Naive B cell (primary cell): ENCODE measurements at regions not wholly inside any gene's neighbourhood (a gene's known extent, or its start where the extent isn't known, plus 50 kb on each side); places are given as distances from the start of the nearest gene placed in this dataset.
A peak's percentile ranks its signal among the peaks of the same experiment; 100 is the strongest.

ENCODE experiments used
- ATAC-seq, 2 donors: fragments of 150-1000 bp; cut with Tn5 transposase; 2 replicates each; pipeline ENCODE4 v1.10.0; 2021; ENCODE audit warnings: low read depth in 2 of 2, mild to moderate bottlenecking in 2 of 2, moderate library complexity in 2 of 2
- DNase-seq: peaks from one replicate; pipeline ENCODE4 v3.0.0; 2022
- H3K27ac Mint-ChIP-seq, 6 donors: one replicate each; pipeline ENCODE4 v1.8.0; 2020 to 2022; ENCODE audit warnings: mild to moderate bottlenecking in 6 of 6, mixed read lengths in 6 of 6, moderate library complexity in 5 of 6, inconsistent platforms in 2 of 6
- H3K27me3 Mint-ChIP-seq, 3 donors: one replicate each; pipeline ENCODE4 v1.8.0; 2021 to 2022; ENCODE audit warnings: mixed read lengths in 3 of 3, mild to moderate bottlenecking in 1 of 3
- H3K36me3 Mint-ChIP-seq, 2 donors: one replicate each; pipeline ENCODE4 v1.8.0; 2020 to 2022; ENCODE audit warnings: mixed read lengths in 2 of 2, inconsistent platforms in 1 of 2, mild to moderate bottlenecking in 1 of 2
- H3K4me1 Mint-ChIP-seq, 3 donors: one replicate each; pipeline ENCODE4 v1.8.0; 2020 to 2022; ENCODE audit warnings: mixed read lengths in 3 of 3, inconsistent platforms in 1 of 3, mild to moderate bottlenecking in 1 of 3, moderate library complexity in 1 of 3
- H3K4me3 Mint-ChIP-seq, 8 donors: one replicate each; pipeline ENCODE4 v1.8.0; 2020 to 2022; ENCODE audit warnings: mild to moderate bottlenecking in 8 of 8, mixed read lengths in 8 of 8, moderate library complexity in 8 of 8, inconsistent platforms in 2 of 8
- H3K9me3 Mint-ChIP-seq, 7 donors: one replicate each; pipeline ENCODE4 v1.8.0; 2020 to 2022; ENCODE audit warnings: mixed read lengths in 7 of 7, mild to moderate bottlenecking in 5 of 7, inconsistent platforms in 2 of 7, moderate library complexity in 1 of 7

DNA sequence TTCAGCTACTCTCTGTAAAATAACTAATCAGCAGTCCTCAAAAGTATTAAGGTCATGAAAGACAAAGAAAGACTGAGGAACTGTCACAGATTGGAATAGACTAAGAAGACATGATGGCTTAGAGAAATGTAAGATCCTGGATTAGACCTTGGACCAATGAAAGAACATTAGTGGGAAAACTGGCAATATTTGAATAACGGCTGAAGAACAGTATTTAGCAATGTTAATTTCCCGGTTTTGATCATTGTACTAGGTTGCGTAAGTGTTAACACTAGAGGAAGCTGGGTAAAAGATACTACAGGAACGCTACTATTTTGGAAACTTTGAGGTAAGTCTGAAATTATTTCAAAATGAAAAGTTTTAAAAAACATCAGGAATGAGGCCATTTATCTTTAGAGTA lies 98.8 kb upstream of the RESF1 start:
- H3K9me3 Mint-ChIP-seq, result peaks cover 0 to 10% (median 3%) of the 10 kb centered on the region in 7 donors
- no peaks in the 10 kb centered on the region for H3K27me3 Mint-ChIP-seq
- H3K27ac Mint-ChIP-seq, result peak overlapping the region; percentile 26 to 95 (median 66)
- peaks cover 0 to 9% of the 10 kb centered on the region in 2 donors for H3K36me3 Mint-ChIP-seq
- no peak for DNase-seq
- H3K4me1 Mint-ChIP-seq, result peaks cover 14 to 43% (median 15%) of the 10 kb centered on the region in 3 donors
- peak overlapping the region in 3 of 8 donors; percentile 28 to 82 (median 76) for H3K4me3 Mint-ChIP-seq
- no peak for ATAC-seq

DNA sequence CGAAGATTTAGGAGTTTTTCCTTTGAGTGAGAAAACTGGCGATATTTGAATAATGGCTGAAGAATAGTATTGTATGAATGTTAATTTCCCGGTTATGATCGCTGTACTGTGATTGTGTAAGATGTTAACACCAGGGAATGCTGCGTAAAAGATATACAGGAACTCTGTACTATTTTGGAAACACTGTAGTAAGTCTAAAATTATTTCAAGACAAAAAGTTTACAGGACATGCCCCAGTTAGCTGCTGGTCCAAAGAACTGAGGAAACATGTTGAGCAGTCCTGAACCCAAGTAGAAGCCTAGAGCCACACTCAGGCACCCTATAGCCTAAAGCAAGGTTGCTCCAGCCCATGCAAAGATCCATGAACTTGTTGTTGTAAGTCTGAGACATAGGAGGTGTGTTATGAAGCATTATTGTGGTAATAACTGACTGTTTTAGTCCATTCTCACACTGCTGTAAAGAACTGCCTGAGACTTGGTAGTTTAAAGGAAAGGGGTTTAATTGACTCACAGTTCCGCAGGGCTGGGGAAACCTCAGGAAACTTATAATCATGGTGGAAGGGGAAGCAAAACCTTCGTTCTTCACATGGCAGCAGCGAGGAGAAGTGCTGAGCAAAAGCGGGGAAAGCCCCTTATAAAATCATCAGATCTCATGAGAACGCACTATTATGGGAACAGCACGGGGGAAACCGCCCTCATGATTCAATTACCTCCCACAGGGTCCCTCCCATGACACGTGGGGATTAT lies 99.8 kb upstream of the RESF1 start:
- Mint-ChIP-seq H3K27ac (peak overlapping the region; percentile 40 to 95 (median 78)), H3K9me3 (peaks cover 0 to 10% (median 3%) of the 10 kb centered on the region in 7 donors), H3K4me3 (peak overlapping the region in 7 of 8 donors; percentile 9 to 82 (median 38)), H3K36me3 (peaks cover 0 to 13% of the 10 kb centered on the region in 2 donors), H3K4me1 (peaks cover 14 to 50% (median 15%) of the 10 kb centered on the region in 3 donors), H3K27me3 (no peaks in the 10 kb centered on the region)
- ATAC-seq, result peak; percentile 97
- DNase-seq, result peak; percentile 79

- Mint-ChIP-seq H3K4me1 (peaks cover 20 to 40% (median 26%) of the 10 kb centered on the region in 3 donors), H3K4me3 (no peak overlapping the region), H3K9me3 (peaks cover 0 to 28% (median 21%) of the 10 kb centered on the region in 7 donors), H3K27me3 (no peaks in the 10 kb centered on the region), H3K36me3 (peaks cover 26 to 34% of the 10 kb centered on the region in 2 donors), H3K27ac (no peak overlapping the region)
- DNase-seq (no peak), ATAC-seq (no peak)
These were observed 103.8 kb upstream of the RESF1 start for GRCh38 chr12:31855427-31855826.

GRCh38 chr12:31853977-31854376 lies 105.2 kb upstream of the RESF1 start:
- H3K4me1 Mint-ChIP-seq, result peaks cover 10 to 26% (median 12%) of the 10 kb centered on the region in 3 donors

GRCh38 chr12:31853520-31853919 lies 105.7 kb upstream of the RESF1 start:
- no peak for DNase-seq
- no peak for ATAC-seq
- Mint-ChIP-seq H3K4me3 (no peak overlapping the region), H3K4me1 (peaks cover 10 to 24% (median 12%) of the 10 kb centered on the region in 3 donors), H3K27ac (peak overlapping the region in 2 of 6 donors; percentile 4 to 78), H3K36me3 (peaks cover 26 to 34% of the 10 kb centered on the region in 2 donors), H3K27me3 (no peaks in the 10 kb centered on the region), H3K9me3 (peaks cover 0 to 30% (median 25%) of the 10 kb centered on the region in 7 donors)

More at GRCh38 chr12:31853977-31854376, 105.2 kb upstream of the RESF1 start:
- ATAC-seq (no peak), DNase-seq (no peak)
- Mint-ChIP-seq H3K4me3 (no peak overlapping the region), H3K9me3 (peaks cover 0 to 29% (median 21%) of the 10 kb centered on the region in 7 donors), H3K27ac (peak overlapping the region in 2 of 6 donors; percentile 4 to 78), H3K27me3 (no peaks in the 10 kb centered on the region), H3K36me3 (peaks cover 26 to 34% of the 10 kb centered on the region in 2 donors)

GRCh38 chr12:31850268-31850667 lies 108.9 kb upstream of the RESF1 start:
- no peak overlapping the region for H3K27ac Mint-ChIP-seq
- ATAC-seq (no peak), DNase-seq (no peak)
- no peaks in the 10 kb centered on the region for H3K27me3 Mint-ChIP-seq
- peaks cover 10 to 14% (median 12%) of the 10 kb centered on the region in 3 donors for H3K4me1 Mint-ChIP-seq
- peaks cover 33 to 37% of the 10 kb centered on the region in 2 donors for H3K36me3 Mint-ChIP-seq
- no peak overlapping the region for H3K4me3 Mint-ChIP-seq
- peaks cover 0 to 40% (median 31%) of the 10 kb centered on the region in 7 donors for H3K9me3 Mint-ChIP-seq

GRCh38 chr12:31849090-31849687 lies 110.0 kb upstream of the RESF1 start:
- H3K27ac Mint-ChIP-seq, result peak overlapping the region in 1 of 6 donors; percentile 49
- H3K36me3 Mint-ChIP-seq, result peaks cover 32 to 35% of the 10 kb centered on the region in 2 donors
- no peak overlapping the region for H3K4me3 Mint-ChIP-seq
- peaks cover 0 to 40% (median 31%) of the 10 kb centered on the region in 7 donors for H3K9me3 Mint-ChIP-seq
- ATAC-seq (no peak), DNase-seq (no peak)
- no peaks in the 10 kb centered on the region for H3K27me3 Mint-ChIP-seq
- peaks cover 9 to 16% (median 12%) of the 10 kb centered on the region in 3 donors for H3K4me1 Mint-ChIP-seq

DNA sequence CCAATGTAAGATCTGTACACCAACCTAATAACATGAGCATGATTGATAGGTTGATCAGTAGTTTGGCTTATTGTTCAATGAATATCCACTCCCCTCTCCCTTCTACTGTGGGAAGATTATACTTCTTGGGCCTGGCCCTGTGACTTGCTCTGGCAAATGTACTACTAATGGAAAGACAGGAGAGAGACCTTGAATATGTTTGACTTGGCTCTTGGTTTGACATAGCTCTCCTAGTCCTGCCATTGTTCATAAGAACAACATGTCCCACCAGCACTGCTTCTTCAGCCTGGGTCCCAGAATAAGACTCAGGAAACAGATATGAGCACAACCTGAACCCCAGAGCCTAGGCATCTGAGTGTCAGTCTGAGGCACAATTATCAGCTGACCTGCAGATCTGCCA lies 112.8 kb upstream of the RESF1 start:
- no peak overlapping the region for H3K4me3 Mint-ChIP-seq
- ATAC-seq (no peak), DNase-seq (no peak)
- no peaks in the 10 kb centered on the region for H3K27me3 Mint-ChIP-seq
- peak overlapping the region in 2 of 6 donors; percentile 14 to 62 for H3K27ac Mint-ChIP-seq
- H3K36me3 Mint-ChIP-seq, result peaks cover 17 to 20% of the 10 kb centered on the region in 2 donors
- H3K4me1 Mint-ChIP-seq, result peaks cover 7 to 22% (median 12%) of the 10 kb centered on the region in 3 donors
- H3K9me3 Mint-ChIP-seq, result peaks cover 0 to 32% (median 25%) of the 10 kb centered on the region in 7 donors

GRCh38 chr12:31845613-31846322 lies 113.4 kb upstream of the RESF1 start:
- DNase-seq, result no peak
- no peak for ATAC-seq
- peaks cover 10 to 22% (median 12%) of the 10 kb centered on the region in 3 donors for H3K4me1 Mint-ChIP-seq
- peaks cover 15% of the 10 kb centered on the region in 2 donors for H3K36me3 Mint-ChIP-seq
- H3K27ac Mint-ChIP-seq, result peak overlapping the region in 2 of 6 donors; percentile 14 to 77
- peaks cover 0 to 26% (median 19%) of the 10 kb centered on the region in 7 donors for H3K9me3 Mint-ChIP-seq
- no peaks in the 10 kb centered on the region for H3K27me3 Mint-ChIP-seq
- no peak overlapping the region for H3K4me3 Mint-ChIP-seq

GRCh38 chr12:31843398-31844095 lies 114.7 kb upstream of the AMN1 start:
- DNase-seq (no peak), ATAC-seq (no peak)
- peaks cover 0 to 15% (median 11%) of the 10 kb centered on the region in 7 donors for H3K9me3 Mint-ChIP-seq
- peak overlapping the region in 2 of 8 donors; percentile 15 to 26 for H3K4me3 Mint-ChIP-seq
- H3K36me3 Mint-ChIP-seq, result peaks cover 15% of the 10 kb centered on the region in 2 donors
- peaks cover 10 to 25% (median 18%) of the 10 kb centered on the region in 3 donors for H3K4me1 Mint-ChIP-seq
- peak overlapping the region in 2 of 6 donors; percentile 36 to 40 for H3K27ac Mint-ChIP-seq
- H3K27me3 Mint-ChIP-seq, result no peaks in the 10 kb centered on the region

DNA sequence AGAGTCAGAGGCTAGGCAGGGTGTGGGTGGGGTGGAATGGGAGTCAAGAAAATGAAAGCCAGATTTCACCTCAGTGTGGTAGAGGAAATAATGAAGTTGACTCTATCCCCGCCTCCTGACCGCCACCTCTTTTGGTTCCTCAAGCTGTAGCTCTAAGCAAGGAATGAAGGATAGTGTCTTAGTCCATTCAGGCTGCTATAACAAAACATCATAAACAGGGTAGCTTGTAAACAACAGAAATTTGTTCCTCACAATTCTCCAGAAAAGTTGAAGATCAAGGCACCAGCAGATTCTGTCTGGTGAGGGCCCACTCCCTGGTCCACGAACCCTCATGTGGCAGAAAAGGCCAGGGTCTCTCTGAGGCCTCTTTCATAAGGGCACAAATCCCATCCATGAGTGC lies 109.1 kb upstream of the AMN1 start:
- Mint-ChIP-seq H3K4me3 (peak overlapping the region in 1 of 8 donors; percentile 65), H3K27ac (peak overlapping the region in 1 of 6 donors; percentile 64), H3K4me1 (peaks cover 30 to 48% (median 38%) of the 10 kb centered on the region in 3 donors), H3K9me3 (peaks cover 0 to 4% (median 0%) of the 10 kb centered on the region in 7 donors), H3K27me3 (no peaks in the 10 kb centered on the region), H3K36me3 (no peaks in the 10 kb centered on the region)
- no peak for DNase-seq
- ATAC-seq, result no peak

DNA sequence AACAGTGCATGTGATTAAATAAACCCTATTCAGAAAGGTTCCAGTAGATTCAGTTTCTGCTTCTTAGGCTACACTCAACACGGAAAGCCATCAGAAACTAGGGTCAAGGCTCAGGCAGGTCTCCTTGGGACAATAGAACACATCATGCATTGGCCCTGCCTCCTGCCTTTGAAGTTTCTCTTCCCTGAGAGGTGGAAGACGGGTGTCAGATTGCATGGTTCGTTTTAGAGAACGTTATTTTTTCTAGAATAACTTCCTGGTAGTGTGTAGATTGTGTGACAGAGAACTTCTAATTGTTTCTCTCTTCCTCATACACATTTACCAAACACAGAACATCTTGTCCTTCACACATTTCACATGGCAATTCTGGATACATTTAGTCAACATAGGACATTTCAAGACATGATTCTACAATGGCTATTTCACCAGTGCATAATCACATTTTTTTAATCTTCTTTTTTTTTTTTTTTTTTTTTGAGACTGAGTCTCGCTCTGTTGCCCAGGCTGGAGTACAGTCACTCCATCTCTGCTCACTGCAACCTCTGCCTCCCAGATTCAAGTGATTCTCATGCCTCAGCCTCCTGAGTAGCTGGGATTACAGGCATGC lies 106.6 kb upstream of the AMN1 start:
- H3K4me3 Mint-ChIP-seq, result peak overlapping the region; percentile 15 to 85 (median 64)
- no peaks in the 10 kb centered on the region for H3K36me3 Mint-ChIP-seq
- peak overlapping the region in 5 of 6 donors; percentile 71 to 90 (median 84) for H3K27ac Mint-ChIP-seq
- H3K9me3 Mint-ChIP-seq, result peaks cover 0 to 4% (median 0%) of the 10 kb centered on the region in 7 donors
- ATAC-seq, result peak; percentile 27 to 32
- peaks cover 42 to 71% (median 56%) of the 10 kb centered on the region in 3 donors for H3K4me1 Mint-ChIP-seq
- DNase-seq, result peak; percentile 48
- no peaks in the 10 kb centered on the region for H3K27me3 Mint-ChIP-seq
